GM19324 (cell line): ENCODE measurements at regions not wholly inside any gene's neighbourhood (a gene's known extent, or its start where the extent isn't known, plus 50 kb on each side); places are given as distances from the start of the nearest gene placed in this dataset.

ENCODE experiments used
- ATAC-seq: cut with Tn5 transposase; IDR thresholded peaks from one replicate; pipeline ENCODE4 v1.9.1; 2021; ENCODE audit warnings: mild to moderate bottlenecking, moderate library complexity; ENCODE audit not compliant: unreplicated experiment, low FRiP score

DNA sequence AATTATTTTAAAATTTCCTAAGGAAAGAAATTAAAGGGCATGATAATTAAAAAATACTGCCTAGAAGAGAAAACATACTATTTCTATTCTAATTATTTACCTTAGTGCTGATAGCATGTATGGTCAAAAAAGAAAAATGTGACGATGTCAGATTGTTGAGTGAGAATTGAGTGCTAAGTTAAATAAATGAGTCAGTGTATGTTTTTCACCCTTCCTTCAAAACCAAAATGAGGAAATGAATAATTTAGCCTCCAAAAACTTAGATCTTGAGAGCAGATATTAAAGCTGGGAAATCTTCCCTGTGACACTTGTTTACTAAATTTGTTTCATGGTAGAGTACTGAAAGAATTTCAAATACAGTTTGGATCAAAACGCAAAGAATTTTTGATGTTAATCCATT, 58.6 kb upstream of the NYAP2 start:
- ATAC-seq: no peak

DNA sequence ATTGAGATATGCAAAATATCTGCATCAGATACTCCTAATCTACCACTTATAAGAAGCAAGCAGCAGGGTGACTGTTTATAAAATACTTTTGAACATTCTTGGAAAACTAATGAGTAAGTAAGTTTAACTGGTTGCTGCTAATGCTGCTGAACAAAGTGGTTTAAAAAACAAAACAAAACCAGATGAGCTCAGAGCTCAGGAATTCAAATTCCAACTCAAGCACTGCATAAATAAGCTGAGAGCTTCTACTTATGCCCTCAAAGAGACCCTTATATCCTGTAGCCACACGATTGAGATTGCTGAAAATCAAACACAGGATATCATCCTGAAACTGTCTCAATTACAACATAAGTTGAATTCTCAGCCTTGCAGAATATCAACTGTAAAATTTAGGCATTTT, 62.3 kb upstream of the NYAP2 start:
- no peak for ATAC-seq

DNA sequence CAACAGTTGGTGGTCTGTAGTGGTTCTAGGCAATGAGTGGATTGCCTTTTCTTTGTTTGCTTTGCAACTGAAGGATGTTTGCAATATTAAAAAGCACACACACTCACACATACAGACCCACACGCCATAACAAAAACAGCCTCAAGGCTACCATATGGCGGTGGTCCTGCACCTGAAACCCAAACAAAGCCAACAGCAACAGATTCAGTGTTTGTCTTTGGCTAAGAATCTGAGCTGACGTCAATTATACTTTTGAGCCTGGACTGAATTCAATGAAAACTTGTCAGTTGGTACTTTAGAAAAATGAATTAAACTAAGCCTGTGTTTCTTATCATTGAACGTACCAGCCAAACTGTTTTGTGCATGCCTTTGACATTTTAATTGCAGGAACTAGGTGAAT, 65.0 kb upstream of the NYAP2 start:
- ATAC-seq: no peak

DNA sequence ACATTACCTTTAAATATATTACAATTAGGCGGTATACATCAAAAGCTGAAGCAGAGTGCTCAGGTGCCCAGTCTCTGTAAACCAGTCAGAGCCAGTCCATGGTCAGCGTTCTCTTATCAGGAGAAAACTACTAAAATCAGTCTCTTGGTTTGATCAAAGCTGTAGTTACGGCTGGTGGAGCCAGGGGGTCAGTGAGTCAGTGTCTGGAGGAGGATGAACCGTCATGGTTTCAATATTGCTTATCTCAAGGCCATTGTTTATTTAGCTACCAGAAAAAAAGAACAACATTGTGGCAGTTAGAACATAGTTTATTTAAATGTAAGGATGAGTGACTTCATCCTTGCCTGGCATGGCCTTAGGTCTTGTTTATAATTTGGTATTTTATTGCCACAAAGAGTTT, 71.3 kb upstream of the NYAP2 start:
- no peak for ATAC-seq

DNA sequence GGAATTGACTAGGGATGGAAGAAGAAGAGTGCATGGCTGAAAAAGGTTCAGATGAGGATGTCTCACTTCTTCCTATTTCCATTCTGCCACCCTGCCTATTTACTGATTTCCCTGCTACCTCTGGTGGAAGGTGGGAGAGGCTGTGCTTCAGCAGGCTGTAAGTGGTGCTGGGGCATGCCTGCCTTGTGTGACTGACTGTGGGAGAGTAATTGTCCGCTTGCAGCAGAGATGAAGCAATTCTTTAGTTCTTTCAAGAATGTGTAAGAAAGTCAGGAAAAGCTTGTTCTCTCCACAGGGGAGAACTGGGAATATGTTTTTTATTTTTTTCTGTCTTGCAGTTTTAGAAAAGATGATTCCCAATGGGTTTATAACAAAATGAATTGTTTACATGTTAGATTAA, 72.5 kb upstream of the NYAP2 start:
- no peak for ATAC-seq

DNA sequence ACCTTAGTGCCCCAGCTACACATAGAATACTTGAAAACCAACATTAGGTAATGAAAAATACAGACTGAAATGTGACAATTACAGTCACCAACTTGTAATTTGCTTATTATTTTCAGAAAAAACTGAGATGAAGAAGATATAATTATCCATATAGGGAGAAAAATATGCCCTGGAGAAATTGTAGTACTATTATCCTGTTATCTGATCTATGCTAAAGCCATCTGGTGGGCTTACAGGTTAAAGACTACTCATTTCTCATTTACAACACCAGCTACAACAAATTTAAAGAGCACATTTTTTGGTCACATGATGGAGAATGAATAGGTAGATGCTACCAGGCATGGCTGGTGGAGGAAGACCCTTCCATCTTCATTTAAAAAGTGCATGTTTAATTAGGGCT, 79.6 kb upstream of the NYAP2 start:
- no peak for ATAC-seq

DNA sequence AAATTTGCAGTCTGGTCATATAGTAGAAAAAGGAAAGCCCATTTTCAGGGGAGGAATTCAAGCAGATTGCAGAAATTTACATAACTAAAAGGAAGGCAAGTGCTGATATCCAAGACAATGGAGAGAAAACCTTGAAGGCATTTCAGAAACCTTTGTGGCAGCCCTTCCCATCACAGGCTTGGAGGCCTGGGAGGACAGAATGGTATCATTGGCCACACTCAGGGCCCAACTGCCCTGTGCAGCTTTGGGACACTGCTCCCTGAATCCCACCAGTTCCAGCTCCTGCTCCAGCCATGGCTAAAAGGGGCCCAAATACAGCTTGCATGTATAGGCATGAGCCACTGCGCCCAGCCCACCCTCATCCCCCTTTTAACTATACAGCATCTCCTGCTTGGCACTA, 81.1 kb upstream of the NYAP2 start:
- ATAC-seq: no peak

DNA sequence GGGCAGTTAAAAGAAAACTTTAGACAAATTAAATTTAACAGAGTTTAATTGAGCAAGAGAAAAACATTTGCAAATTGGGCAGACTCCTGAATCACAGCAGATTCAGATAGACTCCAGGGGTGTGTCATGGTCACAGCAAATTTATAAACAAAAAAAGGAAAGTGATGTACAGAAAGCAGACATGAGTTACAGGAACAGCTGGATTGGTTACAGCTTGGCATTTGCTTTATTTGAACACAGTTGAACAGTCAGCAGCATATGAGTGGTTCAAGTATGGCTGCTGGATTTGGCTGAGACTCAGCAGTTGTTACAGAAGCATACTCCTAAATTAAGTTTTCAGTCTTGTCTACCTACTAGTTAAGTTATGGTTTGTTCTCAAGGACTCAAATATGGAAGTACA, 82.3 kb upstream of the NYAP2 start:
- ATAC-seq: no peak

DNA sequence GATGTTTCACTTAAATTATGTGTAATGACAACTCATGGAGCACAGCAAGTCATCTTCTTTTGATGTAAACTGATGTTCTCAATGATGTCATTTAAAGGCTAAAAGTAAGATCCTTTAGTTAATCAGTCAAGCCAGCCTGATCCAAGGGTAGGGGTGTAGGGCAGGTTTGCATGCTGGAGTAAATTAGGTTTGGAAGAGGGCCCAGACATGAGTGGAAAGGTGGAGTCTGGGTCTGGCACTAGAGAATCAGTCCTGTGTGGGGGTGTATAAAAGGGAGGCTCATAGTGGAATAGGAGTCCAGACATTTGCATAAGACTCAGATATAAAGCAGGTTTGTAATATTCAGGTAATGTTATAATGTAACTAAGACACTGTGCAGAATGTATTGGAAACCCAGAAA, 88.8 kb upstream of the NYAP2 start:
- no peak for ATAC-seq

DNA sequence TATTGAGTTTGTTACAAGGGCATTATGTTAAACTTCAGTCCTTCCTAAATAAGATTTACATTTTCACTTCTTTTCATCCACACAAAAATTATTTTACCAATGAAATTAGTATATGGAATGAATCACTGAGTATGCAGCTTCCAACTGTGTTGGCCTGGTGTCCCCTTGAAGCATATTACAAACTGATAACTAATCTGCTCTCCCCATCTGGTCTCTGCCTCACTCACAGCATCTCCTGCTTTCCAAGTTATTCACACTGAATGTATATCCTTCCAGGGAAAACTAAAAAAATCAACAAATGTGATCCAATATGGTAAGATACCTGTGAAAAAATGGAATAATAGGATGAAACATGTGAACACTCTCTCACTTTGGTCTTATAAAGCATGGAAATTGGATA, 90.0 kb upstream of the NYAP2 start:
- no peak for ATAC-seq

DNA sequence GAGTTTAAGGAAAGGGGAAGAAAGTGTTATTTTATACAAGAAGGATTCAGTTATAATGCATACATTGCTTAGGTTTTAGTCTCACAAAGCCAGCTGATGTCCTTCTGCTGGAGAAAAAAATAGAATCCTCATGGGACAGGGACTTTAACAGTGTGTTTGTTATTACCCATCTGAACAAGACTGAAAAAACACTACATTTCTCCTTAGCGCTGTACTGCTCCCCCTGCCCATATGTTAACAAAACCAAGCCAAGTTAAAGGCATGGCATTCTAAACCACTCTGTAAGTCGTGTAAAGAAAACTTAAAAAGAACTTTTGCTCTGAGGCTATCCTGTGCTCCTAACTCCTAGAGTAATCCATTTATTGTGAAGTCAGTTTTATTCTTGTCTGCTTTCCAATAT, 102.6 kb upstream of the NYAP2 start:
- ATAC-seq: no peak

DNA sequence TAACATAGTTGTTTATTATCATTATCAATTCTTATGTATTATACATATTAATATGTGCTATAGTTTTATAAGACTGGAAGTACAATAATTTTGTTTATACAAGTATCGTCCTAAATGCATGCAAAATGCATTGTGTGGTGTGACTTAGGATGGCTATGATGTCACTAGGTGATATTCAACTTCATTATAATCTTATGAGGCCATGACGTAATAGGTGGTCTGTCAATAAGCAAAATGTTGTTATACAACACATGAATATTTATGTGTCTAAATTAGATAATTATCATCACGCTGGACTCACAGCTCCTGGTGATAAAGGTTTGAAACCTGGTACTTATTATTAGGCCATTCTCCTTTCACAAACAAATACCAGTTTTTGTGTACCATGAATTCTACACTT, 104.4 kb upstream of the NYAP2 start:
- no peak for ATAC-seq

DNA sequence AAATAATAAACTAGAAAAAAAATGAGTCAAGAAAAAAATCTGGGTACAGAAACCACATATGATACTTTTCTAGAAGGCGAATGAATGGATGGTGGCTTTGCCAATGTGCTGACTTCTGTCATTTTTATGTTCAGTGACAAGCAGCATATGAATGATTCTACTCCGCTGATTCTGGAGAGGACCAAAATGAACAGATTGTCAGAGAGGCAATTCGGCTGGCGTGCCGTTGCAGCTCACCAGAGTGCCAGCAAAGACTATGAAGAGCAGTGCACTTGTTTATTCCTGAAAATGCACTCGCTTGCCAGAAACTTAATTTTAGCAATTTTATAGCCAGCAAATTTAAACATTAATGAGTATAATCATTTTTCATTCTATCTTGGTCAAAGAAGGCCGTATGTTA, 105.9 kb upstream of the NYAP2 start:
- ATAC-seq: no peak

DNA sequence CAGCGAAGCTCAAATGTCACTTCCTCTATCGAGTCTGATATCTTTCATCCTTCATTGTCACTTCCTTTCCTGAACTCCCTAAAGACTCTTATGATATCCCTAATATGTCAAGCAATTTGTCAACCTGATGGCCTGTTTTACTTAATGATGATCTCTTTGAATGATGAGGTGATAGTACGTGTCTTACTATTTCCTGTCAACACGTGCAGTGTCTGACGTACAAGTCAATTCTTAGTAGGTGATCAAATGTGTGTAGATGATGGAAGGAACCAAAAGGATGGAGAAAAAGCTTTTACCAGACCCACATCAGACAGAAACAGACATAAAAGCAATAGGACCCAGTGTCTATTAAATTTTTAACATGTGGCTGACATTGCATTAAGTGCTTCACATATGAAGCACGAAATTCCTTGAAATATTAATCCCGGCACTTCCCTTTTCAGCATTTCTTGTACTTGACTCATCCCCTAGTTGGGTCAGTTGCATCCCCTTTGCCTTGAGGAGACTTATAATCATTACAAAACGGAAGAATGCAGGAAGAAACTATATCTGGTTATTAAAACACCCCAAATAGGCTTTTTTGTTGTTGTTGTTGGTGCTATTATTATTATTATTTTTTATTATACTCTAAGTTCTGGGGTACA, 108.6 kb upstream of the NYAP2 start:
- ATAC-seq: no peak

DNA sequence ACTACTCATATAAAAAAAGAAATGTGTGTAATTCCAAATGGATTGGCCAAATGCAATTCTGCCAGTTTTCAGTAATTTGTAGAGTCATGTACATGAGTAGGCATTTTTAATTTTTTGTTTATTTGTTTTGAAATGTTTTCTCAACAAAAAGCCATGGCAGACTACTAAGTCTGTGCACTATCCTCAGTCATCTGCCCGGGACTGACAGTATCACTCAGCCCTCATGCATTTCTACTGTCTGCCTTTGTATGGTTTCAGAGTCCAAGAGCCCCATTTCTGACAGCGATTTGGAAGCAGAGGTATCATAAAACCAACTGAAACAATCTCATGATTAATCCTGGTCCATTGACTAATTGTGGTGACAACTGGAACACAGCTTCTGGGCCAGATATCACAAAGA, 109.9 kb upstream of the NYAP2 start:
- ATAC-seq: no peak

DNA sequence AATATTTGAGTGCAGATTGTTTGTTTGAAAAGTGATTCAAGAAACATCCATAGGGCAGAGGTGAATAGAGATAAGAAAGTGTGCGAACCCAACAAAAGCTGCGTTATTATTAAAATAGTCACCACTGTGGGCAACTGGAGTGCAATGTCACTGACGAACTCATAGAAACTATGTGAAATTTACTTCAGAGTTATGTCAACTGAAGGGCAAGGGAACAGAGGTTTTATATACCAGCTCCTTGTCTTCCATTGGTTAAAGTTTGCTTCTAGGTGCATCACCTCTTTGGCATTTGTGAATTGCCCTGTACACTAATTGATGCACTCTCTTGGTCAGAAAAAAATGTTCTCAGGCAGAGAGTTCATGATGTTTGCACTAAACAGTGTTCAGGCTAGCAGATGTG, 110.5 kb upstream of the NYAP2 start:
- no peak for ATAC-seq

DNA sequence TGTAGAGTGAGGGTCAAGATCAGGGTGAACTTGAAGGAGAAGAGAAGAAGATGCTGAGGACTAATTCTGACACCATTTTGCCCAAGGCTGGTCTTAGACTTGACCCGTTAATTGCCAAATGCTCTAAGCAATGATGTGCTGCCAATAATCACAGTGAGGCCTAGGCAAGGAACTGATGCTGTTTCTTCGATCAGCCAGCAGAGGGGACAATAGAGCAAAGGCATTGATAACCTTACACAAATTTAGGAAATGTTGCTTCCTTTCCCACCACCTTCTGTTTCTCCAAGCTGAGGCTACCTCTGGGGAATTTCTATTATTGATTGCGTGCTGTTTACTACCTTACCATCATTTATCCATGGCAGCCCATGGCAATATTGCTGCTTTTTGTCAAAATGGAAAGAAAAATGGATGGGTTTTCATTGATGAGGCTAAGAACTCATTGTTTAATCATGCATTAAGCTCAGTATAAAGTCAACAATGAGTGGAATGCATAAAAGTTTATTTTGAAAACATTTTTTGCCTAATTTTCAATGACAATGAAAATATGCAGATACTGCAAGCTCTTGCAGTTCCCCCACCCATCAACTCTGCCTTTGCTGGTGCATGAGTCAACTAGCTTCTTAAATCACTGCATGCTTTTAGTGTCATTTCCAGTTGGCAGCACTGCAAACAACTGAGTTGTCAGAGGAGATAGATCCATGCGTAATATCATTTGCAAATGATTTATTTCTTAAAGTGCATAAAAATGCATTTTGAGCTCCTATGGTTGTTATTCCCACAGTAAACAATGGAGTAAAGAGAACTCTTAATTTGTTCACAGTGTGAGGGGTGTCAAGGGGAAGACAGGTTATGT, 116.4 kb upstream of the NYAP2 start:
- peak; percentile 79 for ATAC-seq

DNA sequence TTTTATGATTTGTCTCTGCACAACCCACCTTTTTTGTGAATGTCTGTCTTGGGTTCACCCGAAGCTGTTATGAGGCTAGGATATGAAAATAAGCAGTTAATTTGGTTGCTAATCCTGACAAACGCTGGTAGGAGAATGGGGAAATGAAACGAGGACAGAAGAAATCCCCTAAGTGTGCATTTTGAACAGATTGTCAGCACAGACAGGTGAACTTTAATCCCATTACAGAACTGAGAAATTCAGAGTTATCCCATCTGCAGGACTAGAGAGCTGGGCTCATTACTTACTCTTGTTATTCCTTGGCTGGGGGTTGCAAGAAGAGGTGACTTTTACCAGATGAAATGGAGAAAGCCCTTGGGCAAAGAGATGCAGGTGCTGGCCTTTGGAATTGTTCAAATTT, 123.3 kb upstream of the NYAP2 start:
- ATAC-seq: peak; percentile 72

DNA sequence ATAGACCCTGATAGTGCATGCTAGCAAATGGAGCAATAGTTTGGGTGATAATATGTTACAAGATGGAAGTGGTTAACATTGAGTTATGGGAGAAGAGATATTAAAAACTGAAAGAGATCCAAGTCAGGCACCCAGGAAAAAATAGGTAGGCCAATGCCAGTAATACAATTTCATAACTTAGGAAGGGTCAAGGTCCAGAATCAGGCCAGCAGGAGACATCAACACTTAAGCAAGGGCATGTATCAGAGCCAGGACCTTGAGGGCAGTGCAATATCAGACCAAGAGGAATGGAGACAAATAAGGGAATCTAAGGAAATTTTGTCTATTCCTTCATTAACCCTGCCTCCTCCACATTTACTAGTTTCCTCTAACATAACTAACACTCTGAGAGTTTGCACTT, 124.1 kb upstream of the NYAP2 start:
- ATAC-seq: no peak

DNA sequence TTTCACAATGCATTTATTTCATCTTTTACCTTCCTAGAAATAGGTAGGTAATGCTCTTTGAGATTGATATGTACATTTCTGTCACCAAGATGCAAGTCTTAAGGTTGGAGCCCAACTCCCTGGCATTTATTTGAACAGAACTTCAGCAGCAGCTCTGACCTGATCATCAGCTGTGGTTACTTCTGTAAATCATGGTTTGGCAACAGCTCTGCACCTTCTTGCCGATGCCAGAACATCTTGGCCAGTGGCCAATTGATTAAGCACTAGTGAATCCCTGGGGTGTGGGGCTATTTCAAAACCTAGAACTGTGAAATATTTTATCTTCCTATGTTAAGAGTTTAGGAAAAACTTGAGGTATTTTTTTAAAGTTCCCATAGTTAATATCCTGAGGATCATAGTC, 124.8 kb upstream of the NYAP2 start:
- peak; percentile 28 for ATAC-seq

DNA sequence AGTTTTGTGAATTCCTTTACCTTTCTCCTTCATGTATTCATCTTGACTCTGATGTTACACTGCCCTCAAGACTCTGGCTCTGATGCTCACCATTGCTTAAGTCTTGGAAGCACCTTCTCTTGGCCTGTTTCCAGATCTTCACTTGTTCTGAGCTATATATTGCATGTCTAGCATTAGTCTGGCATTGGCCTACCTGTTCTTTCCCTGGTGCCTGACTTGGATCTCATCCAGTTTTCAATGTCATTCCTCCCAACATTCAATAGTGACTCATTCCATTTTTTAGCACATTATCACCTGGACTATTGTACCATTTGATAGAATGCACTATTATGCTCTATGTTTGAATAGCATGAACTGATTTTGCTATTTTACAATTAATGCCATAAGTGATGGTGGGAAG, 127.3 kb upstream of the NYAP2 start:
- no peak for ATAC-seq

DNA sequence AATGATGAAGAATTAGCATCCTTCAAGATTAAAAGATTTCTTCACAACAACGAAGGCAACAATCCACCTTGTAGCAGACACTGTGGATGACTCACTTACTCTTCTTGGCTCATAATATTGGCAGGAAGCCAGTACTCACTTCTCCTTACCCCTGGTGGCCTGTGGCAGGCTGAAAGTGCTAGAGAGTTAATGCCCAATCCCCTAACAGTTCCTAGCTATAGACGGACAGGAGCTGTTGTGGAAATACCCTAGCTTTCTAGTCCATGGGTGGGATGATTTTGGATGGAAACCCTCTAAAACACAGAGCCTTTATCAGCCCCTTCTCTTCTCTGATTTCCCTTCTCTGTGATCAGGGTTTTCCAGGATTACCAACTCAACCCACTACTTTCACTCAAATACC, 128.6 kb upstream of the NYAP2 start:
- peak; percentile 100 for ATAC-seq
